A204.1 (cell line): ENCODE measurements at regions not wholly inside any gene's neighbourhood (a gene's known extent, or its start where the extent isn't known, plus 50 kb on each side); places are given as distances from the start of the nearest gene placed in this dataset.

ENCODE experiments used
- FAIRE-seq: peaks from 2 replicates; lab custom pipeline; 2012; peaks lifted over from hg19 to GRCh38; lab: Jason Lieb, UNC

DNA sequence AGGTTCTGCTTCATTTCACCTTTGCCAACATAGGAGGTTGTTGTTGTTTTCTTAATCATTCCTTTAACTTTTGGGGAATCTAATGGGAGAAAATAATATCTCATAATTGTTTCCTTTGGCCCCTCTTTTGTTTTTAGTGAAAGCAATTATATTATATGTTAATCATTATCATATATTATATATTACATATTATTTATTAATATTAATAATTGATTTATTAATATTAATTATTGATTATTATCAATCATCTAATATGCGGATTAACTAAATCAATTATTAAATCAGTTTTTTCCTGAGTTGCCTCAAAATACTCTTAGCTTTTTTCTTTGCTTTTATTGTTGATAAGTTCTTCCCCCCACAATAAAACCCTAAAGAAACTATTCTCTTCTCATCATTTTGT is 443.8 kb downstream of the GATA3 start:
- FAIRE-seq = no peak

DNA sequence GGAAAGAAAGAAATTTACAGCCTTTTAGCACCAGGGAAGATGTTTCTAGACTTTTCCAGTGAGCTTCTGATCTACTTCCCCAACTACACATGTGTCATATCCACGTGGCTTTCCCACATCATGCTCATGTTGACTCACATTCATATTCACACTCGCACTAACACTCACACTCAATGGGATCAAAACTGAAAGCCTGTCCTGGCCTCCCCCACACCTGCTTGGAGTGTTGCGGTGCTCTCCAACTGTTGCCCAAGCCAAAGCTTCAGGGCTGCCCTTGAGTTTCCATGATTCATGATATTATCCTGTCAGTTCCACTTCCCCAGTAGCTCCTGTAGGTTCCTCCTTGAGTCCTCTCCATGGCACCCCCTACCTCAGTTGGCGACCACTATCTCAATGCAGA is 444.4 kb downstream of the GATA3 start:
- no peak for FAIRE-seq

DNA sequence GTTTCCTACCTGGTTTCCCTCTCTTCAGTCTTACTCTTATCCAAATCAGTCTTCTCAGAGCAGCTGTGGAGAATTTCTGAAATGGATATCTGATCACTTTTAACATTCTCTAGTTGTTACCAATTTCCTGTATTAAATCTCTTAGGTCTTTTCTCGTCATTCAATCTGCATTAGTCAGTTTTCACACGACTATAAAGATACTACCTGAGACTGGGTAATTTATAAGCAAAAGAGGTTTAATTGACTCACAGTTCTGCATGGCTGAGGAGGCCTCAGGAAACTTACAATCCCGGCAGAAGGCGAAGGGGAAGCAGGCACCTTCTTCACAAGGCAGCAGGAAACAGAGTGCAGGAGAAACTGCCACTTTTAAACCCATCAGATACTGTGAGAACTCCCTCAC is 444.8 kb downstream of the GATA3 start:
- FAIRE-seq = no peak

DNA sequence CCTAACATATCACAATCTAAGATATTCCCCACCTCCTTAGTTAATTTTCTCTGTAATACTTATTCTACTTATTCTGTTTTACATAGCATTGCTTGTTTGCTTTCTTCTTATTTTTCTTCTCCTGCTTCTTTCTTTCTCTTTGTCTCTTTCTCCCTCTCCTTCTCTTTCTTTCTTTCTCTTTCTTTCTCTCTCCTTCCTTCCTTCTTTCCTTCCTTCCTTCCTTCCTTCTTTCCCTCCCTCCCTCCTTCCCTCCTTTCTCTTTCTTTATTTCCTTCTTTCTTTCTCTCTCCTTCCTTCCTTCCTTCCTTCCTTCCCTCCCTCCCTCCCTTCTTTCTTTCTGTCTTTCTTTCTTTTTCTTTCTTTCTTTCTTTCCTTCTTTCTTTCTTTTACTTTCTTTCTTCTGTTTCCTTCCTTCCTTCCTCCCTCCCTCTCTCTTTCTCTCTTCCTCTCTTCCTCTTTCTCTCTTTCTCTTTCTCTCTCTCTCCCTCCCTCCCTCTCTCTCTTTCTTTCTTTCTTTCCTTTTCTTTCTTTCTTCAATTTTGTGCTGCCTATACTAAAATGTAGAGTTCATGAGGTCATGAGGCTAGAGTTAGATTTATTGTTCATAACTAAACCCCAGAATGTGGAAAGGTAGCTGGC is 445.4 kb downstream of the GATA3 start:
- FAIRE-seq = no peak

DNA sequence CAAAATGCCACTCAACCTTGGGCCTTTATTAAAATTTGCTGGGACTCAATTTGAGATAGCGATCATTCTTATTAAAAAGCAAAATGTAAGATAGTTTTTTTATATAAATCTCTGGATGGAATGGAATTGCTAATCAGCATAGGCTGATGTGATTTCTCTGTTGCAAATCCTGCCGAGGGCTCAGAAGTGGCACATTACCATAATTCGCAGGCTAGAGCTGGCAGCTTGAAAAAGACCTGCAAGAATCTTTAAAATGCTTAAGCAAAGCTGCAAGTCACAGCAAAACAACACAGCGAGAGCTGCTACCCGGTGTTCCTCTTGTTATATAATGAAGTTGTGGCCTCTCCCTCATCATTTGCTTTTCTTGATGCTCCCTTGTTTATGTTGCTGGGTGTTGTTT is 448.1 kb downstream of the GATA3 start:
- FAIRE-seq = no peak

DNA sequence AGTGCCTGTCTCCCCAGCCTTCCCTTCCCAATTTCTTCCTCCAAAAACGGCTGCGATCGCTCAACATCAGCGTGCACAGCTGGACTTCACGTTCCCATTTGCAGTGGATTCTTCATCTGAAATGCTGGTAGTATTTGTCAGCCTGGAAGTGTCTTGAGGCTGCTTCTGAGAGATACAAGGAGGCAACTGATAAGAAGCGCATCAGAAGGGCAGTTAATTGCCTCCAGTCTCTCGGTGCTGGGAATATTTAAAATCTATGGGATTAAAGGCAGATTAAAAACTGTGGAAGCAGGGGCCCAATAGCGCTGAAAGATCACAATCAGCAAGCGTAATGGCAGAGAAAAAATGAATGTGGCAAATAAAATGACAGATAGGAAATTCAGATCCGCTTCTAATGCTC is 450.0 kb downstream of the GATA3 start:
- FAIRE-seq = no peak

DNA sequence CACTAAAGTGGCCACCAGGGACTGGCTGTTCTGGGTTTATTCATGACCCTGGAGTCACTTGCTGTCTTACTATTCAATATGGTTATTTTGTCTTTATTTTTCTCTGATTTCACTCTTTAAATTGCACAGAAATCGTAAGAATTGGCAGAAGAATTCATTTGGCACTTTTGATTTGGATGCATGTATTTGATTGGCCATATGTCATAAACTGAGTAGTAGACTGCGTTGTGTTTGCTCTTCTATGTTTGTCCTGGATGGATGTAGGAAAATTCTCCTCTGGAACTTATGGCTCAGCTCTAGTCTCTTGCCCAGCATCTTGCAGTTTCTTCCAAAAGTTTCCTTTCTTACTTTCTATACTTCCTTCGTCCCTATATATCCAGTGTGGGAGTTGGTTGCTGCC is 452.7 kb downstream of the GATA3 start:
- FAIRE-seq = no peak

DNA sequence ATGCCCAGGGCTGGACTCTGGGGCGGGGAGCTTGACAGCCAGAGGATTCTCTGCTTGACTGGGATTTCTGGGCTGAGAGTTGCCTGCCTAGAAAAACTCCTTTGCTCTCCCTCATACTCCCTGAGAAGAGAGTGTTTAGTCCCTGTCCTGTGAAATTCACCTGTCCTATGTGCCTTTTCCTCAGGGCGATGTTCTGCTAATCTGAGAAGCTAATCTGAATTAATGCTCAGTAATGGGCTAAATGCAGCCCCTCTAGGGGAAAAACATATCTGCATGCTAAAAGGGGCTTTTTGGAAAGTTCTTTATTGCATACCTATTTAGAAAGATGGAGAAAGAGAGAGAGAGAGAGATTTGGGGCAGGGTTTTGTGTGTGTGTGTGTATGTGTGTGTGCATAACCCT is 454.4 kb downstream of the GATA3 start:
- no peak for FAIRE-seq

DNA sequence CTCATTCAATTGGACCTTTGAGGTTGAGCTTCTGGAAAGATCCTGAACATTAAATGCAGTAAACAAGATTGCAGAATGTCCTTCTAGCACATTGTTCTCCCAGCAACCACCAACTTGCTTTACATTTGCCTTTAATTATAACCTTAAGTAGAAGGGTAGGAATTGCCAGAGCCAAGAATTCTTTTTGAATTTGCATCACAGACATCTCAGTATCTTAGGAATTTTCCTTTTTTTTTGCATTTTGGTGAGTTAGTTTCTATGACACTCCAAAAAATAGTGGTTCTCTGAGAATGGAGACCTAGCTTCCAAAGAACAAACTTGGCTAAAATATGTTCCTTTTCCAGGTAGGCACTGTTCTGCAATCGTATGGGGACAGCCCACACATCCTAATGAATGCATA is 456.0 kb downstream of the GATA3 start:
- FAIRE-seq = no peak

DNA sequence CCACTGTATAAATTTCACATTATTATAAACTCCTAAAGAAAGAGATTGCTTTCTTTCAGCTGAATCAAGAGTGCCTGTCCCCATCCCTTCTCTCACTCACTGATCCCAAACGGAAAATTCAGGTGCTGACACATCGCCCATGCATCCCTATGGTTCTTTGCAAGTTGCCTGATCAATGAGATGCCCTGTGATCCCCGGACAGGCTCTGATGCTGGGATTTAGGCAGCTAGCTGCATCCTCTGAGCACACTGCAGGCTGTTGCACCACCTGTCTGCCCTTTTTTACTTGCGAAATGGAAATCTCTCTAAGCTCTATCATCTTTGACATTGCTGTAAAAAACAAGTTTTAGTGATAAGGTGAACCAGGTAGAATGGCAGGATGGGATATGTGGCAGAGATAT is 456.5 kb downstream of the GATA3 start:
- no peak for FAIRE-seq

DNA sequence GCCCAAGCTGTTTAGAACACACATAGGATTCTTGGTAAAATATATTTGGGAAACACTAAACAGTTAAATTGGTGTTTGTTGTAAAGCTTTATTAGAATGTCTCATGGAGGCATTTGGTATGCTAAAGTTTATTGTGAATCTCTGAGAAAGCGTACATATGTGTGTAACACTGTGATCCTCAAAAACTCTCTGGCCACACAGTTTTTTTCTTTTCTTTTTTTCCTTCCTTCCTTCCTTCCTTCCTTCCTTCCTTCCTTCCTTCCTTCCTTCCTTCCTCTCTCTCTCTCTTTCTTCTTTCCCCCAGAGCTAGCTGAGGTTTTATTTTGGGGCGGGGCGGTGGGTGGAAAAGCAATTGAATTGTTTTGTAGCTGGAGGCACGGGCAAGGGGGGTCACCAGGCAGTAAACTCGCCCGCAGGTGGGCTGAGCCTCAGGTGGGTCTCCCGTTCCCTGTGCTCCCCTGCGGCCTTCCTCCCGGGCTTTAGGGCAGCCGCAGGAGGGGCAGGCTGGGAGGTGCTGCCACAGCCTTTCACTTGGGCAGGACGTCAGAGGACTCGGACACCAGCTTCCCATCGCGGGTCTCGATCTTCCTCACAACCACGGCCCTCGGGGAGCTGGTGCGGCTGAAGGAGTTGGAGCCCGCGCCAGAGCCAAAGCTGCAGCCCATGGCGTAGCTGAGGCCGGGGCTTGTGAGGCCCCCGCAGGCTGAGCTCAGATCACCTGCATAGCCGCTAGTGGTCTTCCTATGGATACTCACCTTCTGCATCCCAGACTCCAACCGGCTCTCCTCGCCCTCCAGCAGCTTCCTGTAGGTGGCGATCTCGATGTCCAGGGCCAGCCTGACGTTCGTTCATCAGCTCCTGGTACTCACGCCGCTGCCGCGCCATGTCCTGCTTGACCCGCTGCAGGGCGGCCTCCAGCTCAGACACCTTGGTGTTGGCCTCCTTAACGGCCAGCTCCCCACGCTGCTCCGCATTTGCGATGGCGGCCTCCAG is 459.0 kb downstream of the GATA3 start:
- no peak for FAIRE-seq

DNA sequence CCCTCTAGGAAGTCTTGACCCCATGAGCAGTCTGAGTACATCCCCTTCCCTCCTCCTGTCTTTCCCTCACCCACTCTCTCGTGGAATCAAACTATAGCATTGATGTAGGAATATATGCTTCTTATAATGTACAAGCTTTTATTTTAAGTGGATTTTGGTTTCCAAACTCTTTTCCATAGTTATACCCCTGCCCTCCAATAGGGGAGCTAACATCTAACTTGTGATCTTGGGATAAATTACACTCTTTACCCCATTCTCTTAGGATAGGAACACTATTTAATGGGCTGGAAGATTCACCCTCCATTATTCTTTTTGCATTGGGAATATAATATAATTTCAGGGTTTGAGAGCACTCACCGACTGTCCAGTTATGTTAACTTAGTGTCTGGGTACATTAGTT is 465.9 kb downstream of the GATA3 start:
- no peak for FAIRE-seq

DNA sequence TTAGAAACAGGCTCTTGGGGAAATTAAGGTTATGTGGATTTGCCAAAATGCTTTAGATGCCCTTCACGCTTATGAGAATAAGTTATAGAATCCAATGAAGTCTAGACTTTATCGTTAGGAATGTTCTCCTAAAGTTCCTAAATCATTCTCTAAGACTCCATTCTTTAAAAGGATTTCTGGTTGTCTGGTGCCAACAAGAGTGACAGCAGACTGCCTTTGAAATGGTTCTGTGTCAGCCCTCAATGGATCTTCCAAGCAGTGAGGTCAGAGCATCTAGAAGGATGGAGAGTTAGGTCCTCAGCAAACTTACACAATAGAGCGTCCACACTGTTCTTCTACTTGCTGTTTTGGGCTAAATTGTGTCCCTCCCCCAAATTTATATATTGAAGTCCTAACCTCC is 473.3 kb downstream of the GATA3 start:
- no peak for FAIRE-seq

DNA sequence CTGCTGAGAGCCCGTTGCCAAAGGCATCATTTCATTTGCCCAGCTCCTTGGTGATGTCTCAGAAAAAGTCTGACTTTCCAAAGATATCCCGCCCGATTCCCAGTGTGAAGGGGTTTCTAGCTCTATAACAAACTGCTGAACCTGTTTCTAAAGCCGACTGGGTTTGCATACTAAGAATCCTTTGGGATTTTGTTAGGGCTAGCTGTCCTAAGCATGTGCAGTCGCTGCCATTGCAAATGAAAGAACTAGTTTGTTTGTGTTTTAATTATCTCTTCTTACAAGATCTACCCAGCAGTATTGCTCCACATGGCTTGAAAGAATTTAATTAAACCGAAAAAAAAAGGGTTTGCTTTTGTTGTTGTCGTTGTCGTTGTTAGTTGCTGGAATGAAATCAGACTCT is 476.6 kb downstream of the GATA3 start:
- FAIRE-seq = no peak

DNA sequence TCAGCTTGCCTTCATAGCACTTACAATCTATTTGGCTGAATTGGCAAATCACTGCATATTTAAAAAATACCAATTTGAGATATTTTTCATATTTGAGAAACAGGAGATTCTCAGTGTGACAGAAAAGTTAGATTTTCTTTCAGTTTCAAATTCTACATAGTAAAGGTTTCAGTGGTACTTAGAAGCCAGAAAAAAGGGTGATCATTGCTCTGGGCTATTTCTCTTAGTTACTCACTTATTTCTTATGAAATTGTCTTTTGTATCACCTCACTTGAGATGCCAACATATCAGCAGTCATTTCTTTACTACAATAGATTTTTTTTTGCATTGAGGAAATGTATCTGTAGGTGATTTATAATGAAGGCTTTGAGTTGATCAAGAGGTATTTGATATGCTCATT is 478.2 kb downstream of the GATA3 start:
- FAIRE-seq = no peak

DNA sequence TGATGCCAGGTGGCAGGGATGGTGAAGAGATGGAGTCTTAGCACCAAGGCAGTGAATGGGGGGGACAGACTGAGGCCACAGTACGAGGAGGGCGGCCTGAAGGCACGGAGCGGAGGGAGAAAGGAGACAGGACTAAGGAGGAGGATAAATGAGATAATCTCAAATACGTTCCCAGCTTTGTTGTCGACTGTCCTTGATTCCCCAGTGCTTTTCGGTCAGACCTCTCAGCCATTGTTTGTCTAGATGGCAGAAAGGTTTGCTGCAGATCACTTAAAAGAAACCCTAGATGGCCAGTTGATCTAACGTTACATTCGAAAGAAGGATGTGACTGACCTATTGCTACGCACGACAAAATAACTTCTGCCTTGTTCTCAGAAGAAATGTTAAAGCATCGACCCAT is 479.0 kb downstream of the GATA3 start:
- FAIRE-seq = no peak

DNA sequence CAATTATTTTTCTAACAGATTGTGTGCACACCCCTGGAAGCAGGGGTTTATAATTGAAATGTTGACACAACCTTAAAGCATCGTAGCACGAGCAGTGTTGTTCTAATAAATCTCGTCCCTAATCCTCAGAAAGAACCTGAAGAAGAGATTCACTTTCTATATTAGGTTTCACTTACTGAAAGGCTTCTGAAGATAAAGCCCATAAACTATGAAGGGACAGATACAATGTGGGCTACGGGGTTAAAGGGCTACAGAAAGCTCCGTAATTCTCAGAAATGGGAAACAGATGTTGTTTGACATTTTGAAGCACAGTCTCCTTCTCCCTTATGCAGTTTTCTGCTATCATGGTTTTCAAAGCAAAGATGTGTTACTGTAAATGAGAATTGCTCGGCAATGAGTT is 479.6 kb downstream of the GATA3 start:
- no peak for FAIRE-seq

DNA sequence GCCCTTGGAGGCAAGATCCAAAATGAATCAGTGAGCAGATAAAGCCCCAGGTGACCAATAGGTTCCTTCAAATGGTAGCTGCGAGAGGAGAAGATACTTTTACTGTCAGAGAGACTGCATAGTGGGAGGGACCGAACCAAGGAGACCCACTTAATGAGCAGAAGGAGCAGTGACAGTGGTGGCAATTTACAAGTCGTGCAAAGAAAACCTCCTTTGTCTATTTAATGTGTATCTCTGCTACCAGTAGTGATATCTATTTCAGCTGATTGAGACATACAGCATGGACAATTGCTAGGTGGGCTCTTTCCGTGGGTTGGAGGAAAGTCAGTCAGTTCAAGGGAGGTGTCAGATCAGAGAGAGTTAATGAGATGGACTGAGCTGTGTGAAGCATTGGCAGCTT is 480.4 kb downstream of the GATA3 start:
- FAIRE-seq = no peak

DNA sequence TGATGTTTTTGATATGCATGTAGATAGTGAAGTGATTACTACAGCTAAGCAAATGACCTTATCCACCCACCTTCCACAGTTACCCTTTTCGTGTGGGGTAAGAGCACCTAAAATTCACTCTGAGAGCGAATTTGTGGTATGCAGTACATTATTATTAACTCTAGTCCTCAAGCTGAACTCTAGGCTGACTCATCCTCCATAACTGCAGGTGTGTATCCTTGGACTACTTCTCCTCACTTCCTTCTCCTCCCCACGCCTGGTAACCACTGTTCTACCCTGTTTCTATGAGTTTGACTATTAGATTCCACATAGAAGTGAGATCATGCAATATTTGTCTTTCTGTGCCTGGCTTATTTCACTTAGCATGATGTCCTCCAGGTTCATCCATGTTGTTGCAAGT is 484.6 kb downstream of the GATA3 start:
- no peak for FAIRE-seq

DNA sequence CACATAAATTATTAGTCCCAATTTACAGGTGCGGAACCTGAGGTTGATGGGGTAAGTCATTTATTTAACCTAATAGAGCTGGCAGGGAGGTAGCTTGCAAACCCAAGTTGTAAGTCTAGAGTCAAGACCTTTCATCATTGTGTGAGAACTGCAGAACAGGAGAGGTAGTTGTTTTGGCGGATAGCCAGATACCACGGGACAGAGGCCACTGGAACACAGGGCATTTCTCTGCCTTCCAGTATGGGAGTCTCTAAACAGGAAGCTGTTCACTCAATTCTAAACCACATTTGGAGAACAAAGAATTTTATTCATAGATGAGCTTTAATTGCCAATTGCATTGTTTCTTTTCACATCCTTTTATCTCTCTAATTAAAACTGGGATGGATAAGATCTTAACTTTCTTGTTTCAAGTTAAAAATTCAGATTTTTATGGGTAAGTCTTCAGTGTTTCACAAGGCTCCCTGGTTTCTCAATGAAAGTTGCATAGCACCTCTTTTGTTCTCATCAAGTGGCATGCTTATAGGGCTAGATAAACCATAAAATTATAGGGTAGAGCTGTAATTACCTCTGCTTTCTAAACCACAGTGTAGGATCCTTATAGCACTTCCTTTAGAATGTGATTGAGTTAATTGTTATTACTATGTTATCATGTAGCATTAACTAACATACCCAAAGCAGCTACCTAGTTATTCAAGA is 489.0 kb downstream of the GATA3 start:
- no peak for FAIRE-seq

DNA sequence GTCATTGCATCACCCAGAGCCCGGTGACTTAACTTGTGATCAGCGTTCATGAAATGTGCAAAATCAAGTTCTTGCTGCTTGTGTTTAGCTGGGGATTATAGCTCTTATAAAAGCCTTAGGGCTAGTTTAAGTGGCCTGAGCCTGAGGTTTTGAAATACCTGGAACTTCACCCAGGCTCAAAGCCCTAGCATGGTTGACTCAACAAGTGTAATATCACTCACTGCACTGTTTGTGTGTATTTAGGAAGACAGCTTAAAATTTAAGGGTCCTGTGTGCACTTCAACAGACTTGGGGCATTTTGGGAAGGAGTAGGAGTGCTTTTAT is 489.5 kb downstream of the GATA3 start:
- FAIRE-seq = no peak

DNA sequence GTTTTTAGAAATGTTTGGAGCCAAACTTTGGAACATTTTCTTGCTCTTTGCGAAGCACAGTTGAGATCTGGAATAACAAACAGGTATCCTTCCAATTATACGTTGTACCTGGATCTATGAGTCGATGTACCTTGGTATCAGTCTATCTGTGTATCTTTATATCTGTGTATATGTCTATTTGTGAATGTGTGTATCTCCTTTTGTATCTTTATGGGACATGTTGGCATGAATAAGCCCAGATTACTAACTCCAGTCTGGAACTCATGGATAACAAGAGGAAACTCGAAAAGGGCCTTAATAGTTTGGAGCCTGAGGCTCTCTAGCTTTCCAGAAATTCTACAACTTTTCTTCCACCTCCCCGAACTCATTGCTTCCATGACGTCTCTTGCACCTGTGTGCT is 490.0 kb downstream of the GATA3 start:
- no peak for FAIRE-seq

DNA sequence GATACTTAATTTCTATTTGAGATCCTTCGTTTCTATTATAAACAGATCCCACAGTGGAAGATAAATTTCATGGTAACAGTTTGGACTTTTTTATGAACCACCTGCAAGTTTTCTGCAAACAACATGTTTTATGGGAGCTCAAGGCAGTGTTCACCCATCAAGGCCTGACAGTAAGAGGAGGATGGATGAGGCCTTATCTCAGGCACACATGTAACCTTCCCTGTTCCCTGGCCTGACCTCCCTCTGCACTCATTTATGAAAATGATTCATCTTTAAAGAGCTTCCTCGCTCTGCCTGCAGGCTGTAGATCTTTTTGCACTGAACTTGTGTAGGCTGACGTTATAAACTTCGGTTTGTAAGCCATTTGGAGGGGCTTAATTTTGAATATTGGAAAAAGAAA is 500.1 kb downstream of the GATA3 start:
- FAIRE-seq = no peak

DNA sequence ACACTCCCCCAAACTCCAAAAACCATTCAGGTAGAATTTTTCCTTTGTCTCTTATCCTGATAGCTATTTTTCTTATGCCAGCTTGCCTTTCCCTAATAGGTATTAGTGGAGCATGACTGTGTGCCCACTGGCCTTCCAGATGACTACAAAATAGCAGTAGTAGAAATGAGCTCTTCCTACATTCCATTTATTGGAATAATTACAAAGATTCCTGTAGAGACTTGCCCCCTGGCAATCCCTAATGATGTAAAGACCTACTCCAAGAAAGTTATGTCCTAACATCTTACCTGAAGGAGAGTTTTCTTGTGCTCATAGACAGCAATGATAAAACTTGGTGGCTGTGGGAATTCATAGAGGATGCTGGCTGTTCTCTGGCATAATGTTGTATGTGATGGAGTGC is 501.8 kb downstream of the GATA3 start:
- FAIRE-seq = no peak
